ENCODE measurements at regions not wholly inside any gene's neighbourhood (a gene's known extent, or its start where the extent isn't known, plus 50 kb on each side); places are given as distances from the start of the nearest gene placed in this dataset.

DNA sequence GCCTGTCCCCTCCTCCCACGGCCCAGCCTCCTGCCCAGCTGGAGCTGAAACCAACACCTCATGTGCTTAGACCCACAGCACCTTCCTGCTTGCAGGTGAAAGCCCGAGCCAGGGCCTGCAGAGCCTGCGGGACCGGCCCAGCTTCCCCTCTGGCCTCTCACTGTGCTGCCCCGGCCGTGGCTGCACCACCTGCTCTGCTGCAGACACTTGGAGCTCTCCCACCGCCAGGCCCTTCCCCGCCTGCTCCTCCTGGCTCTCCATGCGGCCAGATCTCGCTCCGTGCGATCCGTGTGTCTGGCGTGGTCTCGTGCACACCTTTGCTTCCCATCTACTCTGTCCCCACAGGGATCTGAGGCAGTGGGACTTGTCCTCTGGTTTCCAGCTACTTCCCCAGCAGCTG lies 72.2 kb upstream of the FBRSL1 start:
- intact Hi-C loops (cut with micrococcal nuclease) = loop anchor here (5.0 to 10.0 kb wide), 2 partner anchors 90 to 263 kb away; no protein-coding TSS in a partner anchor
- Mint-ChIP-seq H3K4me1 (ENCODE audit: low read depth) (peaks cover 17% of the 10 kb centered on the region), H3K27ac (no peak overlapping the region)

DNA sequence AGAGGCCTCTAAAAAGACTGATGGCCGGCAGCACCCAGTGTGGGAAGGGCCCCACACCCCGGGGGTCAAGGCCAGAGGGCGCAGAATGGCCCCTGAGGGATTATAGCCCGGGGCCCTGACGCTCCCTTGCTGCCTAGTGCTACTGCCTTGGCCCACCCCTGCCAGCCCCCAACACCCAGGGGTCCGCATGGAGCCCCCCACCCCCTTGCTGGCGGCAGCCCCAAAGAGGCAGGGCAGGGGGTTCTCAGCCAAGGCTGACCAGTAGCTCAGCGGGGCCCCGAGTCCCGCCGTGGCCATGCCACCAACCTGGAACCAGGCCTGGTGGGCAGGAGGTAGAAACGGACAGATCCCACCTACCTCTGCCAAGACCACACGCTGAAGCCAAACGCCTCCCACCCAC lies 73.1 kb upstream of the FBRSL1 start:
- H3K9me3 Mint-ChIP-seq = no peaks in the 10 kb centered on the region
- H3K4me3 Mint-ChIP-seq = no peak overlapping the region
- intact Hi-C loops (cut with micrococcal nuclease) = loop anchor here (5.0 to 10.0 kb wide), 2 partner anchors 90 to 262 kb away; no protein-coding TSS in a partner anchor
- no peaks in the 10 kb centered on the region for H3K36me3 Mint-ChIP-seq (ENCODE audit: low read depth)
- H3K27ac Mint-ChIP-seq = no peak overlapping the region
- peaks cover 17% of the 10 kb centered on the region for H3K4me1 Mint-ChIP-seq (ENCODE audit: low read depth)
- peaks cover 52% of the 10 kb centered on the region for H3K27me3 Mint-ChIP-seq

More for the DNA sequence above, 72.2 kb upstream of the FBRSL1 start:
- Mint-ChIP-seq H3K36me3 (ENCODE audit: low read depth) (no peaks in the 10 kb centered on the region), H3K27me3 (peaks cover 58% of the 10 kb centered on the region), H3K9me3 (no peaks in the 10 kb centered on the region), H3K4me3 (no peak overlapping the region)

DNA sequence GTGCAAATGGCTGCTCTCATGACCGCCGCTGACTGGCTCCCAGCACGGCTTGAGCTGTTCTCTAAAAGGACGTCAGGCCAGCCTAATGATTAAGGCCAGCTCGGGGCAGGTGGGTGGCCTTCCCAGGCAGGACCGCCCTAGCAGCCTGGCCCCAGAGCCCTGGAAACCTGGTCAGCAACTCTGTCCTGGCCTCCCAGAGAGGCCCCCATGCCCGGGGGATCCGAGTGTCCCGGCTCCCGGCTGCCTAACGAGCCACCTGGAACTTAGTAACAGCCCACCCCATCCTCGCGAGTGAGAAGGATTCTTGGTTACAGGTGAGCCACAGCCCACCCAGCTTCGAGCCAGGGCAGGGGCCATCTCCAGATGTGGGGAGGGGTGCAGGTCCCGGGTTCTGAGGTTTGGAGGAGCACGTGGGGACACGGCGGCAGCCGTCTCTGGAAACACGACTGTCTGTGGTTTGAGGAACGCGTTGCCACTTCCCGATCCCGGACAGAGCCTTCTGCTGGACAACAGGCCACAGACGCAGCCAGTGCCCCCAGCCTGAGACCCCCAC lies 73.8 kb upstream of the FBRSL1 start:
- Mint-ChIP-seq H3K36me3 (ENCODE audit: low read depth) (no peaks in the 10 kb centered on the region), H3K27ac (no peak overlapping the region), H3K4me1 (ENCODE audit: low read depth) (peaks cover 17% of the 10 kb centered on the region), H3K27me3 (peaks cover 48% of the 10 kb centered on the region), H3K4me3 (no peak overlapping the region), H3K9me3 (no peaks in the 10 kb centered on the region)
- intact Hi-C loops (cut with micrococcal nuclease) = loop anchor here (5.0 to 10.0 kb wide), 2 partner anchors 91 to 261 kb away; no protein-coding TSS in a partner anchor

DNA sequence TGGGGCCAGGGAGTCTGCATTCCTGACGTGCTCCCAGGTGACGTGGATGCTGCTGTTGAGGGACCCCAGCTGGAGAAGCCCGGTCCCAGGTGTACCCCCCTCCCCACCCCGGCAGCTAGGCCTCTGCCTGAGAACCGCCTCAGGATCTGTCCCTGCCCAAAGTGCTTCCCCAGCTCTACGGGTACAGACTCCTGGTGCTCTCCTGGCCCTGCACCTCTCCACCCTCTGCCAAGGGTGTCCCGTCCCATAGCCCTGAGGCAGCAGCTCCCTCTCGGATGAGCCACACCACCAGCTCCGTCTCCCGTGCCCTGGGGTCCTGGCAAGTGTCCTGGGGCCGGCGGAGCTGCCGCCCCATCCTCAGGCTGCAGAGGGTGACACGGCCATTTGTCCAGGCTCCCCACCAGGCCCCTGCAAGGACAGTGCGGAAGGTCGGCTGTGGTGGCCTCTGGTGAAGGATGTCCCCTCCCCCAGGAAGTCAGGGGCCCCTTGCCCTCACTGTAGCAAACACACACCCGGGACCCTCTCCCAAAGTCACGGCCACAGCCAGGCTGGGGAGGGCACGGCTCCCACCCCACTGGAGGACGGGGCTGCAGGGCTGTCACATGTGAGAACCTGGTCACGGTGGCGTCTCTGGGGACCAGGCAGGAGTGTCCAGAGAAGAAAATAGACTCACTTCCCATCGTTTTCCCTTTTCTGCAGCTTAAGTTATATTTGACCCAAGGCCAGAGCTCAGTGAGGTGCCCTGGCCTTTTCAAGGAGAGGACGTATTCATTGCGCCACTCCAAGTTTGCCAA lies 74.4 kb upstream of the FBRSL1 start:
- H3K27me3 Mint-ChIP-seq = peaks cover 43% of the 10 kb centered on the region
- H3K36me3 Mint-ChIP-seq (ENCODE audit: low read depth) = no peaks in the 10 kb centered on the region
- H3K27ac Mint-ChIP-seq = no peak overlapping the region
- H3K4me1 Mint-ChIP-seq (ENCODE audit: low read depth) = peaks cover 17% of the 10 kb centered on the region
- no peak overlapping the region for H3K4me3 Mint-ChIP-seq
- no peaks in the 10 kb centered on the region for H3K9me3 Mint-ChIP-seq
- intact Hi-C loops (cut with micrococcal nuclease) = loop anchor here (1.0 to 10.0 kb wide), 5 partner anchors 92 to 261 kb away; no protein-coding TSS in a partner anchor

DNA sequence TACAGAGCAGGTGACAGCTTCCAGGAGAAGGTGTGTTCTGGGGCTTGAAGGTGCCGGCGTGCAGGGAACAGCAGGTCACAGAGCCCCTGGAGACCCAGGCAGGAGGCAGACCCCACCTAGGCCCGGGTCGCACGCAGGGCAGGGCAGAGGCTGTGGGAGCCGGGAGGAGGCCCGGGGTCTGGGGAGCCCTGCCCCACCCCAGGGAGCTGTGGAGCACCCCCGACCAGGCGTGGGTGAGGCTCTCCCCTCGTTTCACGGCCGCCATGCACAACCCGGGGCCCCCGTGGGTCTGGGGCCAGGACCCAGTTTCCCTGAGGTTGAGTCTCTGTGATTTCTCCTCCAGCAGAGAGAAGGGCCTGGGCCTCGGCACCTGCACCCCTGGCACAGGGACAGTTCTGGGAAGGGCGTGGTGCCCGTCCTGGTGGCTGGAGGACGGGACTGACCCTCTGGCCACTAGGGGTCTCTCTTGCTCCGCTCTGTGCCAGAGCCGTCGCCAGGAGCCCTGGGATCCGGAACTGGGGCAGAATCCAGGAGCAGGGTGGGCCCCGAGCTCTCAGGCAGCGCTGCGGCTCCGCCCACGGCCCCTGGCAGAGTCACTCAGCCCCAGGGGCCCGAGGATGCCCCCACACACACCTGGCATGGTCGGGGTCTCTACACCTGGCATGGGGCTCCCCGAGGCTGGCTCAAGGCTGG lies 75.2 kb upstream of the FBRSL1 start:
- no peak overlapping the region for H3K27ac Mint-ChIP-seq
- no peaks in the 10 kb centered on the region for H3K36me3 Mint-ChIP-seq (ENCODE audit: low read depth)
- H3K4me3 Mint-ChIP-seq = no peak overlapping the region
- peaks cover 15% of the 10 kb centered on the region for H3K4me1 Mint-ChIP-seq (ENCODE audit: low read depth)
- intact Hi-C loops (cut with micrococcal nuclease) = loop anchor here (1.0 to 10.0 kb wide), 5 partner anchors 93 to 260 kb away; no protein-coding TSS in a partner anchor
- H3K27me3 Mint-ChIP-seq = peaks cover 40% of the 10 kb centered on the region
- no peaks in the 10 kb centered on the region for H3K9me3 Mint-ChIP-seq

DNA sequence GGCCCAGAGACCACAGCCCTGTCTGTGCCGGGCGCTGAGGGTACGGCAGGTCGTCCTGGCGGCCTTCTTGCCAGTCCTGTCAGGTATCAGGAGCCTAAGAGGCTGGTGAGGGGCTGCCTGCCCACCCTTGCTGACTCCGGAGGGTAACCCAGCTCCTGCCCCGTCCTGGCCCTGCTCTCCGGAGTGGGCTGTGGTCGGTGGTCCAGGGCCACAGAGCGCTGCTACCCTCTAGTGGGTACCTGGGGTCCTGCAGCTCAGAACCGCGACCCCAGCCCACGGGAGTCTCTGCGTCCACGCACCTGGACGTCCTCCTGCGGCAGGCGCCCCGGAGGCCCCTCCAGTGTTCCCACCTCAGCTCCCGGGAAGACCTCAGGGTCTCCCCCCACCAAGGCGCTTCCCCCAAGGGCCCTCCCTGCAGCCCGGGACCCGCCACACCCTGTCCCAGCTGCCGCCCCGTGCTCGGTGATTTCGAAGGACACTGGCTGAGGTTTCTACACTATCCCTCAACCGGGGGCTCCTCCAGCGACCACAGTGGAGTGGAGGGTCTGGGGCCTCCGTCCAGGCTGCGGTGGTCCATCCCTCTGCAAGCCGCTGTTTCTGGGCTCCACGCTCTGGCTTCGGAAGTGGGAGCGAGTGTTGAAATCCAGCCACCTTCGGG lies 75.9 kb upstream of the FBRSL1 start:
- intact Hi-C loops (cut with micrococcal nuclease) = loop anchor here (2.0 to 10.0 kb wide), 2 partner anchors 147 to 259 kb away; no protein-coding TSS in a partner anchor
- H3K4me1 Mint-ChIP-seq (ENCODE audit: low read depth) = peaks cover 9% of the 10 kb centered on the region
- H3K9me3 Mint-ChIP-seq = no peaks in the 10 kb centered on the region
- H3K4me3 Mint-ChIP-seq = no peak overlapping the region
- H3K27ac Mint-ChIP-seq = no peak overlapping the region
- peaks cover 39% of the 10 kb centered on the region for H3K27me3 Mint-ChIP-seq
- no peaks in the 10 kb centered on the region for H3K36me3 Mint-ChIP-seq (ENCODE audit: low read depth)

DNA sequence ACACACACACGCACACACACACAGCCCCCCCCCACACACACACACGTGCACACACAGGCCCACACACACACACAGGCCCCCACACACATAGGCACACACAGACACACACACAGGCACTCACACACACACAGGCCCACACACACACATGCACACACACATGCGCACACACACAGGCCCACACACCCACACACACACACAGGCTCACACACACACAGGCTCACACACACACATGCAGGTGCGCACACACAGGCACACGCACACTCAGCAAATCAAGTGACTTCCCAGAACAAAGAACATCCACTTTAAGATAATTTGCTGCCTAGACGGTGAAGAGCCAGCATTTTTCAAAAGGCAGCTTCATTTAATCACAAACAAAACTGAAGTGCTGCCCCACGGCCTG lies 78.5 kb upstream of the FBRSL1 start:
- H3K4me3 Mint-ChIP-seq = no peak overlapping the region
- no peaks in the 10 kb centered on the region for H3K36me3 Mint-ChIP-seq (ENCODE audit: low read depth)
- peaks cover 38% of the 10 kb centered on the region for H3K27me3 Mint-ChIP-seq
- no peaks in the 10 kb centered on the region for H3K9me3 Mint-ChIP-seq
- peaks cover 9% of the 10 kb centered on the region for H3K4me1 Mint-ChIP-seq (ENCODE audit: low read depth)
- no peak overlapping the region for H3K27ac Mint-ChIP-seq
- intact Hi-C loops (cut with micrococcal nuclease) = loop anchor here (10.0 kb wide), 1 partner anchor 257 kb away; no protein-coding TSS in a partner anchor

DNA sequence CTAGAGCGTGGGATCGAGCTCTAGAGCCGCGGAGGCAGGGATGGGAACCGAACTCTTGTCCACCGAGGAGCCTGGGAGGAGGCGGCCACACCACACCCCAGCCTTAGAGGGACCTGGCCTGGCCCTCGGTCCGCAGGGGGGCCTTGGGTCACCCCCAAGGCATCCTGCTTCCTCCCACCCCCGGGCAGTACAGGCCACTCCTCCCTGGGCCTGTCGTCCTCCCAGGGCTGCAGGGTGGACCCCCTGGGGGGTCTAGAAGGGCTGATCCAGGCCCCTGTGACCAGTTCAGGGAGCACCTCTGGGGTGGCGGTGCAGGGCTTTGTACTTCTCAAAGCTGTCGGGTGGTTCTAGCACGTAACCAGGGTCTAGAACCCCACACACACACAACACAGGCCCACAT lies 79.1 kb upstream of the FBRSL1 start:
- intact Hi-C loops (cut with micrococcal nuclease) = loop anchor here (10.0 kb wide), 1 partner anchor 256 kb away; no protein-coding TSS in a partner anchor
- H3K4me1 Mint-ChIP-seq (ENCODE audit: low read depth) = peaks cover 9% of the 10 kb centered on the region
- no peaks in the 10 kb centered on the region for H3K9me3 Mint-ChIP-seq

DNA sequence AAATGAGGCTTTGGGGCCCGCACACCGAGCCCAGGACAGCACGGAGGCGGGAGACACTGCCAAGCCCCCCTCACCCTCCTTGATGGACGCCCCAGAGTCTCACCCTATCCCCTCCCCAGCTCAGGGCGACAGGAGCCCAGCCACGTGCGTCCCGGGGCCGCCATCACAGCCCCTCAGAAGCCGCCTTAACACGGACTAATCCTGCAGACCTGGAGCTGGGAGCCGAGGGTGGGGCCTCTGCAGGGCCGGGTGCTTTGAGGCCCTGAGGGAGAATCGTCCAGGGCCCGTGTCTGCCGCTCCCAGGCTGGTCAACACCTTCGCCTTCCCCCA lies 79.7 kb upstream of the FBRSL1 start:
- Mint-ChIP-seq H3K4me3 (no peak overlapping the region), H3K27ac (no peak overlapping the region)
- intact Hi-C loops (cut with micrococcal nuclease) = loop anchor here (10.0 kb wide), 1 partner anchor 255 kb away; no protein-coding TSS in a partner anchor

More for the DNA sequence above, 79.1 kb upstream of the FBRSL1 start:
- H3K27me3 Mint-ChIP-seq = peaks cover 41% of the 10 kb centered on the region
- H3K27ac Mint-ChIP-seq = no peak overlapping the region
- no peaks in the 10 kb centered on the region for H3K36me3 Mint-ChIP-seq (ENCODE audit: low read depth)
- H3K4me3 Mint-ChIP-seq = no peak overlapping the region

DNA sequence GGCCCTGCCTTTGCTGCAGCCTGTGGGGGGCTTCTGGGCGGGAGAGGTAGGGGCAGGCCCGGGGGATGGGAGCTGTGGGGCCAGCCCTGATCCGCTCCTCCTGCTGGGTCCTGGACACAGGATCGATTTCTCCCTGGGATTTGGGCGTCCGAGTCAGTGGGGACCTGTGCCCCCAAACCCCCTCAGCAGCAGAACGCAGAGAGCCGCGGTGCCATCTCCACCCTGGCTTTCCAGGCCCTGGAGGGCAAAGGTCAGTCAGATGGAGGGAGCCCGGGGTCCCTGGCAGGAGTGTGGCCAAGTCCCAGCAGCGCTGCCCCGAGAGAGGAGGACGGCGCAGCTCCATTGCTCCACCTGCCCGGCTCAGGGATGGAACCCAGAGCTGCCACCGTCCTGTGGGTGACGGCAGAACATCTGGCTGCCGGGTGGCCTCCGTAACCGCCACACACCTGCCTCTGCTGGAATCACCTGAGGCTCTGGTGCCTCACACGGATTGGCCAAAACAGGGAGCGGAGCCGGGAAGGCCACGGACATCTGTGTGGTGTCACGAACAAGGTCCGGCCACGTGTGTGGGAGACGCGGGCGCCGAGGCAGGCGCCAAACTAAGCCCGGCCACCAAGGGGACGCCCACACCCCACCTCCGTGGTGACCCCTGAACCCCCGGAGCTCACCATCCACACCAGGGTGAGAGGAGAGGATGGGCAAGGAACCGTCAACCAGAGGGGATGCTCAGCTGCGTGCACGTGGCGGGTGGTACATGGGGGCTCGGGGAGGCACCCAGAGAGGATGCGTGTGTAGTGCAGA lies 80.3 kb upstream of the FBRSL1 start:
- Mint-ChIP-seq H3K4me3 (no peak overlapping the region), H3K36me3 (ENCODE audit: low read depth) (no peaks in the 10 kb centered on the region), H3K4me1 (ENCODE audit: low read depth) (no peaks in the 10 kb centered on the region), H3K27me3 (peaks cover 40% of the 10 kb centered on the region), H3K27ac (no peak overlapping the region), H3K9me3 (no peaks in the 10 kb centered on the region)
- intact Hi-C loops (cut with micrococcal nuclease) = loop anchor here (10.0 kb wide), 1 partner anchor 255 kb away; no protein-coding TSS in a partner anchor

More for the DNA sequence above, 79.7 kb upstream of the FBRSL1 start:
- Mint-ChIP-seq H3K27me3 (peaks cover 40% of the 10 kb centered on the region), H3K9me3 (no peaks in the 10 kb centered on the region), H3K36me3 (ENCODE audit: low read depth) (no peaks in the 10 kb centered on the region), H3K4me1 (ENCODE audit: low read depth) (peaks cover 5% of the 10 kb centered on the region)

DNA sequence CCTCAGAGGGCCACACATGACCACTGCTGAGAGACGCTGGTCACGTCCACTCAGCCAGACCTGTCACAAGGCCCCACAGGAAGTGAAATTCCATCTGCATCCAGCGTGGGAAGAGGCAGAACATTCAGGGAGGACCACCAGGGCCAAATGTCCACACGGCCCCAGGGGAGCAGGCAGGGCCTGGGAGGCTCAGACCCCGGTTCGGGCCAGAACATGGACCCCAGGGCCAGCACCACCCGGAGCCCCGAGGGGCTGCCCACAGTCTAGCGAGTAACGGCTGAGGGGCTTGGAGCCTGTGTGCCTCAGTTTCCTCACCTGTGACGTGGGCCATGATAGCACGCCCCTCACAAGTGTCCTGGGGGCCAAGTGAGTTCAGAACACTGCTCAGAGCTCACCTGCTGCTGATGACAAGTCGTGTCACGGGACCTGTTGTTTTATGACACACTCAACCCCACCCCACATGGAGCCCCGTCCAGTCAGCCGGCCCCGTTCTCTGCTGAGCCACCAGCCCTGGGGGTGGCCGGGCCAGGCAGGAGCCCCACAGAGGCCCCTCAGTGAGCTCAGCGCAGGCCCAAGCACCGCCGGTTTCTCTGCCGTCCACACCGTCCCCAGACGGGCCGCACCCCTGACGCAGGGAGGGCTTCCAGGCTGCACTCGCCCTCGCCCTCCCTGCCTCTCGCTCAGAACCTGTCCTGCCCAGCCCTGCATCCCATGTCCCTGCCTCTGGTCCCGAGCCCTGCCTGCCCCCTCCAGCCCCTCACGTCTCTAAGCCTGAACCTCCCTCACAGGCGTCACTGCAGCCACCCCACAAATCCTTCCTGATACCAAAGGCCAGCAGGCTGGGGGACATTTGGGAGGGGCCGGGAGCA lies 79.5 kb upstream of the GALNT9 start:
- H3K27me3 Mint-ChIP-seq = peaks cover 38% of the 10 kb centered on the region
- intact Hi-C loops (cut with micrococcal nuclease) = no loop called here
- no peaks in the 10 kb centered on the region for H3K36me3 Mint-ChIP-seq (ENCODE audit: low read depth)
- H3K27ac Mint-ChIP-seq = no peak overlapping the region
- no peak overlapping the region for H3K4me3 Mint-ChIP-seq
- H3K9me3 Mint-ChIP-seq = no peaks in the 10 kb centered on the region
- no peaks in the 10 kb centered on the region for H3K4me1 Mint-ChIP-seq (ENCODE audit: low read depth)

DNA sequence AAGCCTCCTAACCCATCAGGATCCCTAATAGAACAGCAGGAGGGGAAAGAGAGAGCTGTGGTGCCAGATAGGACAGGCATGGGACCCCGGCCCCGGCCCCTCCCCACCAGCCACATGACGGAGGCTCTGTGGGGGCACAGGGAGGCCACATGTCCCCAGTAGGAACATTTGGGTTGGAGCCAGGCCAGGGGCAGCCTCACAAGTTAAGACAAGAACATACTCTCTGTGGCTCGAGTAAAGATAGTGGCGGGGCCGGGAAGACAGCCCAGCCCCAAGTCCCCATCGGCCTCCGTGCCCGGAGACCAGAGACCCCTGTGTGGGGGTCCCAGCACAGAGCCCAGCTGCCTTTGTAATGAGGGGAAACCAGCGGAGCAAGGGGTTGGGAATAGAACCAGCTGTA lies 78.6 kb upstream of the GALNT9 start:
- intact Hi-C loops (cut with micrococcal nuclease) = no loop called here
- Mint-ChIP-seq H3K9me3 (no peaks in the 10 kb centered on the region), H3K27me3 (peaks cover 41% of the 10 kb centered on the region), H3K27ac (no peak overlapping the region), H3K4me1 (ENCODE audit: low read depth) (no peaks in the 10 kb centered on the region), H3K4me3 (no peak overlapping the region), H3K36me3 (ENCODE audit: low read depth) (no peaks in the 10 kb centered on the region)

All from dendritic cell treated with granulocyte-macrophage colony-stimulating factor and Interleukin-4, amounts not matched to agents 40 ng/mL and 50 ng/mL, for 4 days (primary cell).